ENCODE measurements at regions not wholly inside any gene's neighbourhood (a gene's known extent, or its start where the extent isn't known, plus 50 kb on each side); places are given as distances from the start of the nearest gene placed in this dataset.

DNA sequence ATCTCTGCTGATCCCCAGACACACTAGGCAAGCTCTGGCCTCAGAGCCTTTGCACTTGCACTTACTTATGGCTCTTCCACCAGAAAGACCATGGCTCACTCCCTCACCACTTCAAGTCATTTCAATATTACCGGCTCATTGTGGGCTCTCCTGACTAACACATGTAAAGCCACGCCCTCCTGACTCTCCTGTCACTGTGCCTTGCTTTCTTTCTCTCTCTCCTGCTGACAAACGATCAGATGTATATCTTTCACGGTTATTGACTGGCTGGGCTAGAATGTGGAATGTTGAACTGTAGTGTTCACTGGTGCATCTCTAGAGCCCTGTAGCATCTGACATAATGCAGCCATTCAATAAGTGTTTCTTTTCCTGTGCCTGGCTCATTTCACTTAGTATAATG lies 425.1 kb downstream of the RAB28 start:
- Histone ChIP-seq H3K27ac (ENCODE audit: low read length) (no peak overlapping the region), H4K20me1 (ENCODE audit: insufficient read depth) (no peaks in the 10 kb centered on the region), H3K9ac (ENCODE audit: low read length) (no peak overlapping the region), H3K36me3 (ENCODE audit: insufficient read depth, low read length) (no peaks in the 10 kb centered on the region), H3F3A (ENCODE audit: insufficient read depth, low read length, poor library complexity, severe bottlenecking) (no peaks in the 10 kb centered on the region), H3K27me3 (ENCODE audit: insufficient read depth, low read depth, low read length) (no peaks in the 10 kb centered on the region), H3K79me2 (replicated peaks; ENCODE audit: insufficient read depth, low read length) (no peaks in the 10 kb centered on the region), H3K4me3 (ENCODE audit: low read length) (no peak overlapping the region), H2AFZ (ENCODE audit: low read depth, low read length) (no peak overlapping the region), H3K9me2 (ENCODE audit: insufficient read depth, low read length) (no peaks in the 10 kb centered on the region), H3K4me2 (ENCODE audit: low read length) (no peak overlapping the region), H3K9me3 (ENCODE audit: low read length) (no peaks in the 10 kb centered on the region)
- TF ChIP-seq EZH2 (IDR thresholded peaks at IDR 0.05; ENCODE audit: borderline replicate concordance, insufficient read depth, low read length, poor library complexity, severe bottlenecking) (no peak), CTCF (IDR thresholded peaks at IDR 0.05; ENCODE audit: poor library complexity, severe bottlenecking) (no peak), RAD21 (conservative IDR thresholded peaks at IDR 0.05) (no peak), EP300 (conservative IDR thresholded peaks at IDR 0.05; ENCODE audit: poor library complexity, severe bottlenecking) (no peak), SMC3 (conservative IDR thresholded peaks at IDR 0.05; ENCODE audit: poor library complexity) (no peak), TAF1 (IDR thresholded peaks at IDR 0.05; ENCODE audit: low read depth) (no peak), POLR2AphosphoS5 (IDR thresholded peaks at IDR 0.05) (no peak), MXI1 (conservative IDR thresholded peaks at IDR 0.05; ENCODE audit: poor library complexity, severe bottlenecking) (no peak), REST (IDR thresholded peaks at IDR 0.05; ENCODE audit: borderline replicate concordance) (no peak)

- no peak overlapping the region for H2AFZ ChIP-seq (ENCODE audit: low read depth, low read length)
- H3F3A ChIP-seq (ENCODE audit: insufficient read depth, low read length, poor library complexity, severe bottlenecking) = no peaks in the 10 kb centered on the region
- H3K9ac ChIP-seq (ENCODE audit: low read length) = no peak overlapping the region
- no peak overlapping the region for H3K27ac ChIP-seq (ENCODE audit: low read length)
- H3K4me2 ChIP-seq (ENCODE audit: low read length) = no peak overlapping the region
- no peaks in the 10 kb centered on the region for H3K9me3 ChIP-seq (ENCODE audit: low read length)
- no peaks in the 10 kb centered on the region for H3K79me2 ChIP-seq (replicated peaks; ENCODE audit: insufficient read depth, low read length)
- no peaks in the 10 kb centered on the region for H3K36me3 ChIP-seq (ENCODE audit: insufficient read depth, low read length)
- no peaks in the 10 kb centered on the region for H3K27me3 ChIP-seq (ENCODE audit: insufficient read depth, low read depth, low read length)
- H3K4me3 ChIP-seq (ENCODE audit: low read length) = no peak overlapping the region
- TF ChIP-seq EZH2 (IDR thresholded peaks at IDR 0.05; ENCODE audit: borderline replicate concordance, insufficient read depth, low read length, poor library complexity, severe bottlenecking) (no peak), CTCF (IDR thresholded peaks at IDR 0.05; ENCODE audit: poor library complexity, severe bottlenecking) (no peak), SMC3 (conservative IDR thresholded peaks at IDR 0.05; ENCODE audit: poor library complexity) (no peak), RAD21 (conservative IDR thresholded peaks at IDR 0.05) (no peak), TAF1 (IDR thresholded peaks at IDR 0.05; ENCODE audit: low read depth) (no peak), EP300 (conservative IDR thresholded peaks at IDR 0.05; ENCODE audit: poor library complexity, severe bottlenecking) (no peak), MXI1 (conservative IDR thresholded peaks at IDR 0.05; ENCODE audit: poor library complexity, severe bottlenecking) (no peak), REST (IDR thresholded peaks at IDR 0.05; ENCODE audit: borderline replicate concordance) (no peak), POLR2AphosphoS5 (IDR thresholded peaks at IDR 0.05) (no peak)
- no peaks in the 10 kb centered on the region for H4K20me1 ChIP-seq (ENCODE audit: insufficient read depth)
- H3K9me2 ChIP-seq (ENCODE audit: insufficient read depth, low read length) = no peaks in the 10 kb centered on the region
Measured at GRCh38 chr4:13056630-13057189, 427.4 kb downstream of the RAB28 start.
